K562 (cell line): ENCODE measurements at regions not wholly inside any gene's neighbourhood (a gene's known extent, or its start where the extent isn't known, plus 50 kb on each side); places are given as distances from the start of the nearest gene placed in this dataset.

Source experiments
- ATAC-seq: fragments of 200-7000 bp; cut with Tn5 transposase; 3 replicates; pipeline ENCODE4 v1.9.1; 2020; ENCODE audit warnings: moderate library complexity
- BruUV-seq: library from RNA; stranded (reverse); fragments of 400-500 nt; replicated peaks from 2 replicates; lab custom pipeline; 2021; lab: Mats Ljungman, UMichigan
- CTCF ChIA-PET: fragments of 300-600 bp; formaldehyde crosslinking; extraction: SDS; loops from one replicate; lab custom pipeline; 2021; ENCODE audit warnings: low intra/inter-chr PET ratio; lab: Yijun Ruan, JAX
- POLR2A ChIA-PET: fragments of 300-600, 350-650 bp; sonication (Branson Sonifier 250); formaldehyde crosslinking; extraction: SDS; loops from one replicate; lab custom pipeline; 2021; ENCODE audit warnings: antibody characterized with exemption, inconsistent platforms; lab: Yijun Ruan, JAX
- DNase-seq, 4 experiments: peaks; one replicate each; pipeline versions ENCODE4 v3.0.0 to v3.0.0-alpha.2; 2011 to 2018; ENCODE audit warnings: low spot score in 3 of 4, mixed read lengths in 3 of 4; ENCODE audit errors: extremely low read depth in 1 of 4
- FAIRE-seq: peaks from 2 replicates; lab custom pipeline; 2011; peaks lifted over from hg19 to GRCh38; lab: Jason Lieb, UNC
- H2AFZ ChIP-seq: 2 replicates; pipeline ENCODE4 v1.6.0; 2011; ENCODE audit warnings: low read depth, low read length, control low read depth, inconsistent platforms
- H3K27ac ChIP-seq: fragments of 200-600 bp; 3 replicates; pipeline ENCODE4 v1.8.0; 2011; ENCODE audit warnings: low read depth, mild to moderate bottlenecking, control low read depth, inconsistent platforms, low read length, moderate library complexity, mixed read lengths; ENCODE audit errors: extremely low read depth
- H3K27me3 ChIP-seq, 2 experiments: fragments of 300-600 bp in 1 of 2; 2 replicates in 1 of 2; 3 replicates in 1 of 2; pipeline versions ENCODE4 v1.6.0 to v1.8.0; 2011; ENCODE audit warnings: inconsistent platforms in 2 of 2, low read length in 2 of 2, mild to moderate bottlenecking in 1 of 2, mixed read lengths in 1 of 2, moderate library complexity in 1 of 2; ENCODE audit not compliant: control insufficient read depth in 2 of 2, insufficient read depth in 2 of 2
- H3K36me3 ChIP-seq: fragments of 300-600 bp; 3 replicates; pipeline ENCODE4 v1.8.0; 2011; ENCODE audit warnings: mild to moderate bottlenecking, low read length, inconsistent platforms; ENCODE audit not compliant: control insufficient read depth, insufficient read depth
- H3K4me1 ChIP-seq, 2 experiments: fragments of 200-600 bp in 1 of 2; replicated peaks in 1 of 2; 2 replicates in 1 of 2; 3 replicates in 1 of 2; pipeline versions ENCODE4 v1.5.1 to v1.8.0; 2011; ENCODE audit warnings: inconsistent platforms in 2 of 2, low read length in 2 of 2, mild to moderate bottlenecking in 1 of 2, mixed read lengths in 1 of 2, moderate library complexity in 1 of 2; ENCODE audit not compliant: control insufficient read depth in 2 of 2, insufficient read depth in 2 of 2
- H3K4me2 ChIP-seq: 2 replicates; pipeline ENCODE4 v1.6.1; 2011; ENCODE audit warnings: low read length, control low read depth, inconsistent platforms, mixed read lengths; ENCODE audit not compliant: insufficient read depth
- H3K4me3 ChIP-seq: fragments of 200-600 bp; sonication (generic), shearing (Covaris generic); 2 replicates; pipeline ENCODE4 v1.5.1; 2016; ENCODE audit warnings: control low read depth, inconsistent platforms
- H3K79me2 ChIP-seq: fragments of 200-600 bp; 3 replicates; pipeline ENCODE4 v1.8.0; 2011; ENCODE audit warnings: low read length, inconsistent platforms; ENCODE audit not compliant: control insufficient read depth, insufficient read depth
- H3K9ac ChIP-seq, 2 experiments: 2 replicates each; pipeline versions ENCODE4 v1.6.0 to v1.6.1; 2011; ENCODE audit warnings: low read depth in 2 of 2, low read length in 2 of 2, control low read depth in 1 of 2, inconsistent platforms in 1 of 2, mild to moderate bottlenecking in 1 of 2, mixed read lengths in 1 of 2; ENCODE audit not compliant: insufficient read depth in 1 of 2
- H3K9me1 ChIP-seq: one replicate; pipeline ENCODE4 v1.6.0; 2011; ENCODE audit warnings: inconsistent platforms, mild to moderate bottlenecking, low read length, moderate library complexity; ENCODE audit not compliant: control insufficient read depth, insufficient read depth
- H3K9me3 ChIP-seq: replicated peaks from 2 replicates; pipeline ENCODE4 v1.5.1; 2011; ENCODE audit warnings: low read depth, low read length, inconsistent platforms; ENCODE audit not compliant: control insufficient read depth, insufficient read depth
- H4K20me1 ChIP-seq: replicated peaks from 2 replicates; pipeline ENCODE4 v1.6.1; 2011; ENCODE audit warnings: low read length, inconsistent platforms, mixed read lengths; ENCODE audit not compliant: control insufficient read depth, insufficient read depth
- ADNP ChIP-seq: fragments of 200-800 bp; sonication (Bioruptor generic); IDR thresholded peaks from 2 replicates; pipeline ENCODE4 v1.6.1; 2016; ENCODE audit warnings: missing genetic modification characterization, missing compliant biosample characterization
- BCOR ChIP-seq: fragments of 450-650 bp; IDR thresholded peaks from 2 replicates; pipeline ENCODE4 v1.6.1; 2016
- BHLHE40 ChIP-seq: IDR thresholded peaks from 2 replicates; pipeline ENCODE4 v1.6.1; 2011; ENCODE audit warnings: low read length, improper control_type of control experiment
- C11orf30 ChIP-seq: fragments of 450-650 bp; IDR thresholded peaks from 2 replicates; pipeline ENCODE4 v1.6.1; 2016; ENCODE audit warnings: low read depth, mild to moderate bottlenecking
- CBX1 ChIP-seq: sonication (generic); IDR thresholded peaks from 2 replicates; pipeline ENCODE4 v1.6.1; 2016; ENCODE audit warnings: antibody characterized with exemption, low read depth, mild to moderate bottlenecking
- CHD4 ChIP-seq: fragments of 200-600 bp; sonication (generic); IDR thresholded peaks from 3 replicates; pipeline ENCODE4 v1.6.1; 2012; ENCODE audit warnings: low read depth, mild to moderate bottlenecking, mixed read lengths, low read length, inconsistent platforms; ENCODE audit not compliant: insufficient read depth, insufficient replicate concordance, poor library complexity, severe bottlenecking
- DEAF1 ChIP-seq: fragments of 450-650 bp; formaldehyde crosslinking; IDR thresholded peaks from 2 replicates; pipeline ENCODE4 v1.4.0; 2020; ENCODE audit warnings: mild to moderate bottlenecking, moderate library complexity
- EGR1 ChIP-seq: fragments of 450-650 bp; conservative IDR thresholded peaks from 2 replicates; pipeline ENCODE4 v1.6.1; 2017; ENCODE audit warnings: mild to moderate bottlenecking
- HDAC2 ChIP-seq: fragments of 450-650 bp; IDR thresholded peaks from 2 replicates; pipeline ENCODE4 v1.6.1; 2016; ENCODE audit warnings: mild to moderate bottlenecking
- IRF2 ChIP-seq: sonication (generic); formaldehyde crosslinking; IDR thresholded peaks from 2 replicates; pipeline ENCODE4 v1.8.1; 2022; ENCODE audit warnings: mild to moderate bottlenecking, missing genetic modification reagents
- KDM1A ChIP-seq, 2 experiments: fragments of 450-650 bp; IDR thresholded peaks; 2 replicates each; pipeline ENCODE4 v1.6.1; 2016; ENCODE audit warnings: mild to moderate bottlenecking in 2 of 2
- RBM25 ChIP-seq: fragments of 200-400 bp; formaldehyde crosslinking; IDR thresholded peaks from 2 replicates; pipeline ENCODE4 v1.6.1; 2018; ENCODE audit warnings: low read length, low read depth, moderate library complexity; ENCODE audit not compliant: severe bottlenecking
- RCOR1 ChIP-seq, 2 experiments: IDR thresholded peaks; 2 replicates each; pipeline ENCODE4 v1.6.1; 2012; ENCODE audit warnings: low read depth in 2 of 2, low read length in 2 of 2, borderline replicate concordance in 1 of 2, improper control_type of control experiment in 1 of 2
- SMARCA5 ChIP-seq: fragments of 450-650 bp; IDR thresholded peaks from 2 replicates; pipeline ENCODE4 v1.6.1; 2016
- TAF7 ChIP-seq: fragments of 450-650 bp; IDR thresholded peaks from 2 replicates; pipeline ENCODE4 v1.6.1; 2016; ENCODE audit warnings: missing genetic modification characterization, missing compliant biosample characterization
- ZNF280B ChIP-seq: fragments of 250-450 bp; sonication (Bioruptor Pico); IDR thresholded peaks from 2 replicates; pipeline ENCODE4 v1.5.1; 2021; ENCODE audit warnings: mild to moderate bottlenecking
- ZNF316 ChIP-seq: fragments of 450-650 bp; IDR thresholded peaks from 2 replicates; pipeline ENCODE4 v1.6.1; 2016
- WGBS: fragments of 100-300 bp; shearing (Covaris generic); methylation state at CpG from one replicate; pipeline ENCODE4 v1.1.6; 2016; ENCODE audit warnings: low coverage, mixed read lengths; ENCODE audit not compliant: insufficient coverage; ENCODE audit errors: missing lambda C conversion rate; 5-methylcytosine and 5-hydroxymethylcytosine counted together
- in situ Hi-C: fragments of 300-500 bp; cut with MboI; formaldehyde crosslinking; loops from 4 replicates; pipeline ENCODE4 v1.15.0; 2018; ENCODE audit warnings: inconsistent platforms, mixed read lengths
- intact Hi-C: fragments of 100-400 bp; cut with micrococcal nuclease; formaldehyde crosslinking; loops from 2 replicates; pipeline ENCODE4 v1.14.2; 2022

GRCh38 chr1:201678264-201679101, 139.6 kb downstream of the NAV1 start:
- CTCF ChIA-PET = no interaction called here
- ATAC-seq = no peak
- H3K4me1 ChIP-seq = peaks cover 3 to 22% of the 10 kb centered on the region in 2 experiments; a peak in 4 of 5 replicates

More at GRCh38 chr1:201678264-201679101, 139.6 kb downstream of the NAV1 start:
- Histone ChIP-seq H3K27me3 (peaks cover 0 to 3% of the 10 kb centered on the region in 2 experiments; a peak in 1 of 5 replicates), H4K20me1 (no peaks in the 10 kb centered on the region), H2AFZ (no peak overlapping the region), H3K9me3 (no peaks in the 10 kb centered on the region; the same call in 1 of the 2 replicates), H3K4me3 (no peak overlapping the region), H3K27ac (no peak overlapping the region), H3K9ac (no peak overlapping the region), H3K9me1 (no peaks in the 10 kb centered on the region), H3K36me3 (no peaks in the 10 kb centered on the region), H3K79me2 (no peaks in the 10 kb centered on the region; the same call in 2 of the 3 replicates), H3K4me2 (no peak overlapping the region)
- FAIRE-seq (no peak), DNase-seq (no peak)
- intact Hi-C loops = no loop called here
- TF ChIP-seq IRF2 (CRISPR knock-in tag) (no peak), RBM25 (peak; percentile 99), EGR1 (peak; percentile 61), BCOR (peak; percentile 87), ZNF280B (CRISPR knock-in tag) (no peak), HDAC2 (peak; percentile 62; the same call in 1 of the 2 replicates), DEAF1 (CRISPR knock-in tag) (no peak), RCOR1 (IDR thresholded peaks at IDR 0.05; ENCODE audit: borderline replicate concordance in 1 of 2, low read depth in 2 of 2, low read length in 2 of 2) (peak in 1 of 2 experiments; percentile 76; a peak in 2 of 4 replicates), CBX1 (0 out of 2 replicates have a peak, but pooled peaks have one; percentile 43), SMARCA5 (peak; percentile 89; the same call in 1 of the 2 replicates), CHD4 (peak; percentile 48), KDM1A (IDR thresholded peaks at IDR 0.05) (peak; percentile 55 to 80; a peak in 3 of 4 replicates), C11orf30 (peak; percentile 34; the same call in 1 of the 2 replicates), ZNF316 (peak; percentile 60), BHLHE40 (no peak), TAF7 (tag) (no peak), ADNP (tag) (peak; percentile 71)
- POLR2A ChIA-PET = interaction anchor here (0.7 to 2.6 kb wide), 7 partner anchors 11 to 108 kb away, joined by 3 to 8 read pairs (median 4); no protein-coding TSS in a partner anchor
- BruUV-seq = no TSS peak
- 31% methylated on average over 9 of the region's 9 CpGs for WGBS
- in situ Hi-C loops = no loop called here
